ENCODE measurements at regions not wholly inside any gene's neighbourhood (a gene's known extent, or its start where the extent isn't known, plus 50 kb on each side); places are given as distances from the start of the nearest gene placed in this dataset.

DNA sequence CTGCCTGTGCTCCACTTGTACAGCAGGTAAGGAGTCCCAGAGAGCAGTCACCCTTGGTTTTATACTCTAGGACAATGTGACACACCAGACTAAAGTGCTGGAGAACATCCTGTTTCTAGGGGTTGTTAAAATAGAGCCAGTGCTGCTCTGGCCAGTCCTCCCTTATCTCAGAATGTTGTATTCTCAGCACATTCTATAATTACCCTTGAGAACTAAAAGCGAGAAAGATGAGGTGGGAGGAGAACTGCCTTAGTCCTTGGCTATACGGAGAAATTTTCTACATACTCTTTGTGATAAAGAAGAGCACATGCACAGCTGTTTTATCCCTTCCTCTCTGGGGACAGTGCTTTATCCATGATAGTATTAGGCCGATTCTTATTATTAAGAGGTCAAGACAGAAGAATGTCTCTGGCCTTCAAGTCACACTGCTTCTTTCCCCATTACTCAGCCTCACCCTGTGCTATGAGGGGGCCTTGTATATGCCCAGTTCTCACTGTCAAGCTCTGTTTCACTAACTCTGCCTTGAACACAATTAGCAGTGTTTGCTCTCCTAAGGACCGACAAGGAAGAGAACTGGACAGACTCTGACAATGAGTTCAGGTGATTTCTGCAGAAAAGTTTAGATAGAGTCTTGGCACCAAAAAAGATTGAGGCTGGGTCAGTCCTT lies 385.8 kb downstream of the TRIB2 start:
- TF ChIP-seq, protein P1, sequence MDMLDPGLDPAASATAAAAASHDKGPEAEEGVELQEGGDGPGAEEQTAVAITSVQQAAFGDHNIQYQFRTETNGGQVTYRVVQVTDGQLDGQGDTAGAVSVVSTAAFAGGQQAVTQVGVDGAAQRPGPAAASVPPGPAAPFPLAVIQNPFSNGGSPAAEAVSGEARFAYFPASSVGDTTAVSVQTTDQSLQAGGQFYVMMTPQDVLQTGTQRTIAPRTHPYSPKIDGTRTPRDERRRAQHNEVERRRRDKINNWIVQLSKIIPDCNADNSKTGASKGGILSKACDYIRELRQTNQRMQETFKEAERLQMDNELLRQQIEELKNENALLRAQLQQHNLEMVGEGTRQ (IDR thresholded peaks at IDR 0.05): no peak
- no peak for TF ChIP-seq POLR2A (IDR thresholded peaks at IDR 0.05; ENCODE audit: low read length)
- TF ChIP-seq JUNB (IDR thresholded peaks at IDR 0.05): no peak
- TF ChIP-seq, protein P2, sequence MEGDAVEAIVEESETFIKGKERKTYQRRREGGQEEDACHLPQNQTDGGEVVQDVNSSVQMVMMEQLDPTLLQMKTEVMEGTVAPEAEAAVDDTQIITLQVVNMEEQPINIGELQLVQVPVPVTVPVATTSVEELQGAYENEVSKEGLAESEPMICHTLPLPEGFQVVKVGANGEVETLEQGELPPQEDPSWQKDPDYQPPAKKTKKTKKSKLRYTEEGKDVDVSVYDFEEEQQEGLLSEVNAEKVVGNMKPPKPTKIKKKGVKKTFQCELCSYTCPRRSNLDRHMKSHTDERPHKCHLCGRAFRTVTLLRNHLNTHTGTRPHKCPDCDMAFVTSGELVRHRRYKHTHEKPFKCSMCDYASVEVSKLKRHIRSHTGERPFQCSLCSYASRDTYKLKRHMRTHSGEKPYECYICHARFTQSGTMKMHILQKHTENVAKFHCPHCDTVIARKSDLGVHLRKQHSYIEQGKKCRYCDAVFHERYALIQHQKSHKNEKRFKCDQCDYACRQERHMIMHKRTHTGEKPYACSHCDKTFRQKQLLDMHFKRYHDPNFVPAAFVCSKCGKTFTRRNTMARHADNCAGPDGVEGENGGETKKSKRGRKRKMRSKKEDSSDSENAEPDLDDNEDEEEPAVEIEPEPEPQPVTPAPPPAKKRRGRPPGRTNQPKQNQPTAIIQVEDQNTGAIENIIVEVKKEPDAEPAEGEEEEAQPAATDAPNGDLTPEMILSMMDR (IDR thresholded peaks at IDR 0.05): no peak
- TF ChIP-seq HDAC2 (IDR thresholded peaks at IDR 0.05): no peak

All from A549 (cell line).